H9 (cell line): ENCODE measurements at regions not wholly inside any gene's neighbourhood (a gene's known extent, or its start where the extent isn't known, plus 50 kb on each side); places are given as distances from the start of the nearest gene placed in this dataset.
A peak's percentile ranks its signal among the peaks of the same experiment; 100 is the strongest.

Experiments used
- DNase-seq: peaks from one replicate; pipeline ENCODE4 v3.0.0-alpha.2; 2017
- H2AFZ ChIP-seq: one replicate; pipeline ENCODE4 v1.6.1; 2013; ENCODE audit warnings: mild to moderate bottlenecking, low read length, control low read depth, moderate library complexity
- H2AK5ac ChIP-seq: 2 replicates; pipeline ENCODE4 v1.6.1; 2013; ENCODE audit warnings: low read length, control low read depth, mixed read lengths; ENCODE audit not compliant: insufficient read length
- H2BK120ac ChIP-seq: one replicate; pipeline ENCODE4 v1.6.1; 2013; ENCODE audit warnings: low read depth, mild to moderate bottlenecking, low read length, control low read depth, inconsistent platforms; ENCODE audit not compliant: poor library complexity, severe bottlenecking
- H2BK12ac ChIP-seq: 2 replicates; pipeline ENCODE4 v1.6.1; 2013; ENCODE audit warnings: low read length, control low read depth, mixed read lengths, low read depth; ENCODE audit not compliant: insufficient read length
- H2BK15ac ChIP-seq: 2 replicates; pipeline ENCODE4 v1.6.1; 2013; ENCODE audit warnings: low read depth, low read length, control low read depth
- H2BK20ac ChIP-seq: one replicate; pipeline ENCODE4 v1.6.1; 2013; ENCODE audit warnings: low read depth, mild to moderate bottlenecking, low read length, control low read depth, inconsistent platforms; ENCODE audit not compliant: poor library complexity, severe bottlenecking
- H2BK5ac ChIP-seq: 2 replicates; pipeline ENCODE4 v1.6.1; 2013; ENCODE audit warnings: low read length, control low read depth, mixed read lengths; ENCODE audit not compliant: insufficient read length
- H3K14ac ChIP-seq: 2 replicates; pipeline ENCODE4 v1.6.1; 2013; ENCODE audit warnings: low read length, control low read depth; ENCODE audit not compliant: insufficient read depth
- H3K18ac ChIP-seq: 2 replicates; pipeline ENCODE4 v1.6.1; 2013; ENCODE audit warnings: low read depth, mild to moderate bottlenecking, mixed read lengths, low read length, control low read depth; ENCODE audit not compliant: insufficient read length
- H3K23ac ChIP-seq: 2 replicates; pipeline ENCODE4 v1.6.1; 2013; ENCODE audit warnings: low read length, control low read depth, mixed read lengths, low read depth; ENCODE audit not compliant: insufficient read length
- H3K23me2 ChIP-seq: 2 replicates; pipeline ENCODE4 v1.6.1; 2013; ENCODE audit warnings: low read depth, mild to moderate bottlenecking, mixed read lengths, low read length, control low read depth; ENCODE audit not compliant: insufficient read length, poor library complexity, severe bottlenecking
- H3K27ac ChIP-seq: 2 replicates; pipeline ENCODE4 v1.5.1; 2013; ENCODE audit warnings: low read length, control low read depth, mixed read lengths, low read depth; ENCODE audit not compliant: insufficient read length
- H3K27me3 ChIP-seq: 2 replicates; pipeline ENCODE4 v1.6.1; 2013; ENCODE audit warnings: low read length, control low read depth, inconsistent platforms; ENCODE audit not compliant: insufficient read depth
- H3K4ac ChIP-seq: 2 replicates; pipeline ENCODE4 v1.6.1; 2013; ENCODE audit warnings: low read depth, mild to moderate bottlenecking, control low read depth, inconsistent platforms, low read length, moderate library complexity
- H3K4me1 ChIP-seq: 2 replicates; pipeline ENCODE4 v1.6.1; 2013; ENCODE audit warnings: low read length, control low read depth, inconsistent platforms; ENCODE audit not compliant: insufficient read depth
- H3K4me2 ChIP-seq: 2 replicates; pipeline ENCODE4 v1.6.1; 2013; ENCODE audit warnings: low read length, control low read depth, mixed read lengths; ENCODE audit not compliant: insufficient read length, insufficient read depth
- H3K56ac ChIP-seq: 2 replicates; pipeline ENCODE4 v1.6.1; 2013; ENCODE audit warnings: low read depth, mild to moderate bottlenecking, mixed read lengths, low read length, control low read depth; ENCODE audit not compliant: insufficient read length
- H3K79me1 ChIP-seq: 2 replicates; pipeline ENCODE4 v1.6.1; 2013; ENCODE audit warnings: low read depth, mild to moderate bottlenecking, moderate library complexity, low read length, control low read depth, inconsistent platforms; ENCODE audit not compliant: insufficient read depth, poor library complexity, severe bottlenecking
- H3K79me2 ChIP-seq: 2 replicates; pipeline ENCODE4 v1.6.1; 2013; ENCODE audit warnings: low read length, control low read depth, inconsistent platforms; ENCODE audit not compliant: insufficient read depth
- H3K9ac ChIP-seq: 2 replicates; pipeline ENCODE4 v1.6.1; 2013; ENCODE audit warnings: low read length, control low read depth, mixed read lengths; ENCODE audit not compliant: insufficient read length; ENCODE audit errors: extremely low read depth
- H3K9me3 ChIP-seq: one replicate; pipeline ENCODE4 v1.6.1; 2013; ENCODE audit warnings: low read depth, low read length, inconsistent platforms; ENCODE audit not compliant: control insufficient read depth
- H3T11ph ChIP-seq: one replicate; pipeline ENCODE4 v1.6.1; 2013; ENCODE audit warnings: mild to moderate bottlenecking, low read length, control low read depth, inconsistent platforms
- H4K20me1 ChIP-seq: one replicate; pipeline ENCODE4 v1.6.1; 2013; ENCODE audit not compliant: control insufficient read depth, insufficient read length, insufficient read depth
- H4K5ac ChIP-seq: 2 replicates; pipeline ENCODE4 v1.6.1; 2013; ENCODE audit warnings: low read depth, mild to moderate bottlenecking, mixed read lengths, low read length, control low read depth; ENCODE audit not compliant: insufficient read length
- H4K8ac ChIP-seq: replicated peaks from 2 replicates; pipeline ENCODE4 v1.6.1; 2013; ENCODE audit warnings: low read length, control low read depth, mixed read lengths, low read depth; ENCODE audit not compliant: insufficient read length
- H4K91ac ChIP-seq: 2 replicates; pipeline ENCODE4 v1.6.1; 2013; ENCODE audit warnings: low read depth, mild to moderate bottlenecking, moderate library complexity, mixed read lengths, low read length, control low read depth; ENCODE audit not compliant: insufficient read length
- H3K27ac Mint-ChIP-seq, 3 experiments: 2 replicates in 2 of 3; 3 replicates in 1 of 3; pipeline ENCODE4 v1.8.0; 2020 to 2021; ENCODE audit warnings: mixed read lengths in 3 of 3, mild to moderate bottlenecking in 1 of 3, moderate library complexity in 1 of 3
- H3K27me3 Mint-ChIP-seq: 2 replicates; pipeline ENCODE4 v1.8.0; 2021; ENCODE audit warnings: low read depth, mild to moderate bottlenecking, moderate library complexity, mixed read lengths
- H3K36me3 Mint-ChIP-seq, 3 experiments: 2 replicates in 2 of 3; 3 replicates in 1 of 3; pipeline ENCODE4 v1.8.0; 2020 to 2021; ENCODE audit warnings: low read depth in 3 of 3, mixed read lengths in 3 of 3; ENCODE audit not compliant: insufficient read depth in 1 of 3
- H3K4me1 Mint-ChIP-seq, 2 experiments: 2 replicates each; pipeline ENCODE4 v1.8.0; 2020; ENCODE audit warnings: mixed read lengths in 2 of 2
- H3K4me3 Mint-ChIP-seq, 2 experiments: 2 replicates in 1 of 2; 3 replicates in 1 of 2; pipeline ENCODE4 v1.8.0; 2020 to 2021; ENCODE audit warnings: mild to moderate bottlenecking in 2 of 2, mixed read lengths in 2 of 2, moderate library complexity in 1 of 2
- H3K9me3 Mint-ChIP-seq, 2 experiments: 2 replicates in 1 of 2; 3 replicates in 1 of 2; pipeline ENCODE4 v1.8.0; 2020; ENCODE audit warnings: mild to moderate bottlenecking in 2 of 2, mixed read lengths in 2 of 2, moderate library complexity in 1 of 2
- CTCF ChIP-seq: fragments of 200-600 bp; sonication (generic); conservative IDR thresholded peaks from 3 replicates; pipeline ENCODE4 v1.8.0; 2021; ENCODE audit warnings: antibody characterized with exemption, mild to moderate bottlenecking
- WGBS: extraction: QIAGEN DNeasy Blood & Tissue Kit; methylation state at CpG from one replicate; pipeline ENCODE4 v1.1.7; 2013; ENCODE audit warnings: missing lambda C conversion rate, low lambda C conversion rate, mixed read lengths; ENCODE audit not compliant: insufficient read length; ENCODE audit errors: extremely low coverage; 5-methylcytosine and 5-hydroxymethylcytosine counted together

DNA sequence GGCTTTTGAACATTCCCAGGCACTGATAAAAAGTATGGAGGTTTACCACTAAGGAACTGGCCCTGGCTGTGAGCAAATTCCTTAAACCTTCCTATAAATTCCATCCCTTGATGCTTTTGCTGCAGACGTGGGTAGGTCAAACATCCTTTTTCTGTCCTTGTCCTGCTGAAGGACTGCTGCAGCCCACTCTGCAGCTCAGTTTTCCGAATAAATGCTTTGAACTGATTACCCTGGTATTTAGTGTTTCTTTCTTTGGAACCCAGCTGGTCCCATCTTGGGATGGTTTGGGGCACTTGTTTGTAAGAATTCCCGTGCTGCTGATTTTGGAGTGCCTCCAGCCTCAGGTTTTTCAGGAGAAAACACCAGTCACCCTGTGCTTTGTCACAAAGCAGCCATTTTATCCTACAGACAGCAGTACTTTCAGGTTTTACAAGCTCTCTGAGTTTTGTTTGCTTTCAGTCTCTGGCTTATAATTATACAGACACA is 815.9 kb downstream of the VGLL3 start:
- Histone ChIP-seq H2BK120ac (no peak overlapping the region), H4K8ac (no peak overlapping the region), H2BK12ac (no peak overlapping the region), H3K4me1 (peaks cover 21% of the 10 kb centered on the region; the same call in 1 of the 2 replicates), H3K14ac (no peak overlapping the region), H2BK15ac (no peak overlapping the region), H3K4me2 (no peak overlapping the region), H3K79me1 (no peaks in the 10 kb centered on the region), H3K9me3 (no peaks in the 10 kb centered on the region), H2AFZ (no peak overlapping the region), H4K91ac (no peak overlapping the region), H4K20me1 (no peaks in the 10 kb centered on the region), H3K18ac (peak overlapping the region; percentile 45), H3K27me3 (no peaks in the 10 kb centered on the region), H3K27ac (peak overlapping the region; percentile 67), H2BK5ac (no peak overlapping the region), H2BK20ac (no peak overlapping the region), H3K23me2 (no peaks in the 10 kb centered on the region), H4K5ac (peak overlapping the region; percentile 9), H3T11ph (no peak overlapping the region), H3K23ac (no peak overlapping the region), H3K56ac (no peak overlapping the region), H3K79me2 (no peaks in the 10 kb centered on the region), H3K9ac (no peak overlapping the region), H3K4ac (no peak overlapping the region), H2AK5ac (no peak overlapping the region)
- Mint-ChIP-seq H3K27ac (peak overlapping the region; percentile 98 to 99 (median 98)), H3K36me3 (no peaks in the 10 kb centered on the region), H3K4me3 (peak overlapping the region; percentile 6 to 61; a peak in 2 of 5 replicates), H3K4me1 (peaks cover 50 to 51% of the 10 kb centered on the region in 2 experiments), H3K9me3 (no peaks in the 10 kb centered on the region), H3K27me3 (peaks cover 2% of the 10 kb centered on the region)
- no peak for DNase-seq
- no CpG with 5 or more reads among the region's 3 CpGs for WGBS
- TF ChIP-seq CTCF = no peak
